GM21723 (cell line): ENCODE measurements at regions not wholly inside any gene's neighbourhood (a gene's known extent, or its start where the extent isn't known, plus 50 kb on each side); places are given as distances from the start of the nearest gene placed in this dataset.

ENCODE experiments used
- ATAC-seq: cut with Tn5 transposase; IDR thresholded peaks from one replicate; pipeline ENCODE4 v1.9.1; 2021; ENCODE audit warnings: mild to moderate bottlenecking, moderate library complexity; ENCODE audit not compliant: unreplicated experiment

- ATAC-seq = no peak
Measured at GRCh38 chr12:61676520-61676919, 583.7 kb upstream of the USP15 start.

- no peak for ATAC-seq
Measured at GRCh38 chr12:61687407-61687806, 572.8 kb upstream of the USP15 start.

GRCh38 chr12:61694214-61694613 is 566.0 kb upstream of the USP15 start:
- no peak for ATAC-seq

GRCh38 chr12:61701471-61701870 is 558.7 kb upstream of the USP15 start:
- ATAC-seq = no peak

- ATAC-seq = no peak
Measured at GRCh38 chr12:61706783-61707182, 553.4 kb upstream of the USP15 start.

GRCh38 chr12:61713121-61713520 is 547.1 kb upstream of the USP15 start:
- no peak for ATAC-seq

- no peak for ATAC-seq
Measured at GRCh38 chr12:61717986-61718385, 542.2 kb upstream of the USP15 start.

GRCh38 chr12:61739925-61740324 is 520.3 kb upstream of the USP15 start:
- no peak for ATAC-seq

GRCh38 chr12:61750604-61751003 is 509.6 kb upstream of the USP15 start:
- ATAC-seq = no peak

- ATAC-seq = no peak
Measured at GRCh38 chr12:61754214-61754613, 506.0 kb upstream of the USP15 start.

GRCh38 chr12:61757831-61758505 is 502.2 kb upstream of the USP15 start:
- no peak for ATAC-seq

GRCh38 chr12:61758661-61759060 is 501.5 kb upstream of the USP15 start:
- no peak for ATAC-seq

- ATAC-seq = no peak
Measured at GRCh38 chr12:61765926-61766325, 494.3 kb upstream of the USP15 start.

- ATAC-seq = no peak
Measured at GRCh38 chr12:61780435-61780834, 479.8 kb upstream of the USP15 start.

- no peak for ATAC-seq
Measured at GRCh38 chr12:61781021-61781581, 479.1 kb upstream of the USP15 start.

GRCh38 chr12:61796846-61797245 is 463.4 kb upstream of the USP15 start:
- ATAC-seq = no peak

- no peak for ATAC-seq
Measured at GRCh38 chr12:61797266-61797665, 462.9 kb upstream of the USP15 start.

- ATAC-seq = no peak
Measured at GRCh38 chr12:61798778-61799177, 461.4 kb upstream of the USP15 start.

GRCh38 chr12:61804301-61804700 is 455.9 kb upstream of the USP15 start:
- ATAC-seq = no peak

GRCh38 chr12:61808856-61809255 is 451.3 kb upstream of the USP15 start:
- ATAC-seq = no peak

GRCh38 chr12:61810486-61810885 is 449.7 kb upstream of the USP15 start:
- ATAC-seq = no peak

- ATAC-seq = no peak
Measured at GRCh38 chr12:61821381-61821780, 438.8 kb upstream of the USP15 start.

- no peak for ATAC-seq
Measured at GRCh38 chr12:61823102-61823501, 437.1 kb upstream of the USP15 start.
